K562 (cell line): ENCODE measurements at regions not wholly inside any gene's neighbourhood (a gene's known extent, or its start where the extent isn't known, plus 50 kb on each side); places are given as distances from the start of the nearest gene placed in this dataset.
"Not testable (repeated sequence)": the region's sequence is repeated elsewhere in the genome, so short reads cannot be mapped to it uniquely, and the experiment has no call there.

Experiments used
- CEBPB ChIP-seq: fragments of 450-650 bp; IDR thresholded peaks from 2 replicates; pipeline ENCODE4 v1.6.1; 2016; ENCODE audit warnings: missing genetic modification characterization, missing compliant biosample characterization
- DMBX1 ChIP-seq: fragments of 250-450 bp; sonication (Bioruptor Pico); IDR thresholded peaks from 2 replicates; pipeline ENCODE4 v1.8.0; 2022; ENCODE audit warnings: inconsistent platforms, mild to moderate bottlenecking, moderate library complexity, borderline replicate concordance
- NCOR1 ChIP-seq: fragments of 450-650 bp; IDR thresholded peaks from 2 replicates; pipeline ENCODE4 v1.6.1; 2016; ENCODE audit warnings: mild to moderate bottlenecking, moderate library complexity
- ZBTB40 ChIP-seq, 2 experiments: fragments of 450-650 bp in 1 of 2; sonication (generic) in 1 of 2; formaldehyde crosslinking in 1 of 2; IDR thresholded peaks; 2 replicates each; pipeline versions ENCODE4 v1.7.1 to v1.9.0; 2016 to 2022; ENCODE audit warnings: inconsistent platforms in 1 of 2, mild to moderate bottlenecking in 1 of 2, missing genetic modification reagents in 1 of 2

- TF ChIP-seq ZBTB40 (IDR thresholded peaks at IDR 0.05) (0 out of 2 replicates have a peak, but pooled peaks have one; percentile 14), NCOR1 (peak; percentile 36; the same call in 1 of the 2 replicates), CEBPB (tag) (peak; percentile 67; the same call in 1 of the 2 replicates), DMBX1 (CRISPR knock-in tag) (peak; percentile 31; the same call in 1 of the 2 replicates)
- not testable (repeated sequence) for TF ChIP-seq ZBTB40 (CRISPR knock-in tag; IDR thresholded peaks at IDR 0.05)
Measured at GRCh38 chr20:30669330-30670029, 588.0 kb upstream of the DEFB115 start (continued).
